H1 (cell line): ENCODE measurements at regions not wholly inside any gene's neighbourhood (a gene's known extent, or its start where the extent isn't known, plus 50 kb on each side); places are given as distances from the start of the nearest gene placed in this dataset.

Source experiments
- CTCF ChIA-PET: fragments of 300-600 bp; sonication (Branson Sonifier 250); formaldehyde crosslinking; loops from one replicate; lab custom pipeline; 2021; ENCODE audit not compliant: partially characterized antibody; lab: Charles Lee
- POLR2A ChIA-PET: fragments of 300-600 bp; sonication (Branson Sonifier 250); formaldehyde crosslinking; loops from one replicate; lab custom pipeline; 2021; ENCODE audit warnings: inconsistent platforms; ENCODE audit not compliant: partially characterized antibody; lab: Charles Lee
- DNase-seq, 2 experiments: peaks; one replicate each; pipeline versions ENCODE4 v3.0.0 to v3.0.0-alpha.2; 2010 to 2022; ENCODE audit warnings: low spot score in 2 of 2, low read depth in 1 of 2, mixed read lengths in 1 of 2
- FAIRE-seq: peaks from 2 replicates; lab custom pipeline; 2011; peaks lifted over from hg19 to GRCh38; lab: Jason Lieb, UNC
- H2AFZ ChIP-seq: 2 replicates; pipeline ENCODE4 v1.8.1; 2012; ENCODE audit warnings: low read length, inconsistent platforms
- H2AK5ac ChIP-seq: 2 replicates; pipeline ENCODE4 v1.6.1; 2013; ENCODE audit warnings: low read depth, low read length
- H2BK120ac ChIP-seq: replicated peaks from 2 replicates; pipeline ENCODE3; 2013; ENCODE audit warnings: low read depth, low read length, inconsistent platforms
- H2BK12ac ChIP-seq: 2 replicates; pipeline ENCODE4 v1.6.1; 2013; ENCODE audit warnings: low read depth, low read length
- H2BK15ac ChIP-seq: 2 replicates; pipeline ENCODE4 v1.6.1; 2013; ENCODE audit warnings: low read length
- H2BK20ac ChIP-seq: 2 replicates; pipeline ENCODE4 v1.6.1; 2013; ENCODE audit warnings: low read length
- H2BK5ac ChIP-seq: 2 replicates; pipeline ENCODE4 v1.6.1; 2013; ENCODE audit warnings: low read depth, low read length
- H3K14ac ChIP-seq: 2 replicates; pipeline ENCODE4 v1.6.1; 2013; ENCODE audit warnings: inconsistent platforms; ENCODE audit not compliant: insufficient read length
- H3K18ac ChIP-seq: 2 replicates; pipeline ENCODE4 v1.6.1; 2013; ENCODE audit warnings: low read length; ENCODE audit errors: extremely low read depth
- H3K23ac ChIP-seq: 2 replicates; pipeline ENCODE4 v1.6.1; 2013; ENCODE audit warnings: inconsistent platforms; ENCODE audit not compliant: insufficient read length
- H3K23me2 ChIP-seq: 2 replicates; pipeline ENCODE4 v1.6.1; 2013; ENCODE audit warnings: low read depth, low read length
- H3K27ac ChIP-seq: 2 replicates; pipeline ENCODE4 v1.6.1; 2011; ENCODE audit warnings: low read depth, low read length, inconsistent platforms
- H3K27me3 ChIP-seq, 4 experiments: replicated peaks in 1 of 4; 1 replicate in 1 of 4; 2 replicates in 3 of 4; pipeline versions ENCODE4 v1.6.1 to v1.8.1; 2011 to 2013; ENCODE audit warnings: low read length in 3 of 4, mild to moderate bottlenecking in 3 of 4, inconsistent platforms in 2 of 4, mixed read lengths in 2 of 4, moderate library complexity in 1 of 4; ENCODE audit not compliant: control insufficient read depth in 3 of 4, insufficient read depth in 3 of 4; ENCODE audit errors: extremely low read depth in 1 of 4
- H3K36me3 ChIP-seq, 4 experiments: 2 replicates each; pipeline versions ENCODE4 v1.6.1 to v1.8.1; 2011 to 2013; ENCODE audit warnings: mild to moderate bottlenecking in 4 of 4, low read length in 3 of 4, moderate library complexity in 2 of 4, control low read depth in 1 of 4, inconsistent platforms in 1 of 4; ENCODE audit not compliant: insufficient read depth in 4 of 4, control insufficient read depth in 2 of 4
- H3K4ac ChIP-seq: replicated peaks from 2 replicates; pipeline ENCODE3; 2013; ENCODE audit warnings: low read length, low read depth, mixed read lengths, inconsistent platforms; ENCODE audit not compliant: insufficient read length
- H3K4me1 ChIP-seq, 4 experiments: replicated peaks in 1 of 4; 1 replicate in 1 of 4; 2 replicates in 3 of 4; pipeline versions ENCODE4 v1.6.1 to v1.8.1; 2011 to 2013; ENCODE audit warnings: low read length in 3 of 4, inconsistent platforms in 2 of 4, mixed read lengths in 1 of 4; ENCODE audit not compliant: insufficient read depth in 4 of 4, control insufficient read depth in 3 of 4
- H3K4me2 ChIP-seq, 2 experiments: 2 replicates each; pipeline versions ENCODE4 v1.6.1 to v1.8.1; 2011 to 2013; ENCODE audit warnings: low read depth in 2 of 2, low read length in 2 of 2, control low read depth in 1 of 2, inconsistent platforms in 1 of 2, mild to moderate bottlenecking in 1 of 2; ENCODE audit not compliant: insufficient read depth in 1 of 2
- H3K4me3 ChIP-seq, 4 experiments: fragments of 200-600, 300-600 bp in 1 of 4; sonication (generic), shearing (Covaris generic), sonication (Bioruptor Twin) in 1 of 4; 2 replicates each; pipeline versions ENCODE4 v1.5.1 to v1.8.1; 2011 to 2016; ENCODE audit warnings: low read length in 4 of 4, low read depth in 3 of 4, control low read depth in 2 of 4, inconsistent platforms in 2 of 4, mild to moderate bottlenecking in 2 of 4, mixed read lengths in 1 of 4, moderate library complexity in 1 of 4; ENCODE audit not compliant: insufficient read depth in 2 of 4; ENCODE audit errors: extremely low read depth in 1 of 4
- H3K56ac ChIP-seq: replicated peaks from 2 replicates; pipeline ENCODE3; 2013; ENCODE audit warnings: low read depth, mild to moderate bottlenecking, mixed read lengths, low read length, inconsistent platforms; ENCODE audit not compliant: insufficient read length
- H3K79me1 ChIP-seq: 2 replicates; pipeline ENCODE4 v1.6.1; 2013; ENCODE audit warnings: low read depth, low read length, control low read depth
- H3K79me2 ChIP-seq, 2 experiments: 2 replicates each; pipeline versions ENCODE4 v1.6.1 to v1.8.1; 2012 to 2013; ENCODE audit warnings: low read length in 2 of 2, mild to moderate bottlenecking in 2 of 2, inconsistent platforms in 1 of 2; ENCODE audit not compliant: insufficient read depth in 2 of 2, control insufficient read depth in 1 of 2
- H3K9ac ChIP-seq, 4 experiments: replicated peaks in 1 of 4; 1 replicate in 1 of 4; 2 replicates in 3 of 4; pipeline versions ENCODE4 v1.6.1 to v1.8.1; 2011 to 2013; ENCODE audit warnings: low read depth in 3 of 4, low read length in 3 of 4, control low read depth in 2 of 4, mild to moderate bottlenecking in 2 of 4, moderate library complexity in 2 of 4, inconsistent platforms in 1 of 4; ENCODE audit errors: extremely low read depth in 1 of 4
- H3K9me3 ChIP-seq, 2 experiments: 2 replicates each; pipeline versions ENCODE4 v1.6.1 to v1.8.1; 2012 to 2013; ENCODE audit warnings: mild to moderate bottlenecking in 2 of 2, moderate library complexity in 2 of 2, control low read depth in 1 of 2, inconsistent platforms in 1 of 2, low read depth in 1 of 2, low read length in 1 of 2, mixed read lengths in 1 of 2; ENCODE audit not compliant: insufficient read depth in 2 of 2
- H4K20me1 ChIP-seq, 2 experiments: replicated peaks in 1 of 2; 2 replicates each; pipeline versions ENCODE3 to v1.8.1; 2011 to 2013; ENCODE audit warnings: inconsistent platforms in 2 of 2, low read length in 2 of 2, mild to moderate bottlenecking in 1 of 2; ENCODE audit not compliant: insufficient read depth in 2 of 2, control insufficient read depth in 1 of 2
- H4K5ac ChIP-seq: 2 replicates; pipeline ENCODE4 v1.6.1; 2013; ENCODE audit warnings: low read length, low read depth, mixed read lengths, inconsistent platforms; ENCODE audit not compliant: insufficient read length
- H4K8ac ChIP-seq: 2 replicates; pipeline ENCODE4 v1.8.0; 2013; ENCODE audit warnings: mild to moderate bottlenecking, moderate library complexity, low read length, inconsistent platforms; ENCODE audit not compliant: insufficient read depth; ENCODE audit errors: extremely low read depth
- H4K91ac ChIP-seq: replicated peaks from 2 replicates; pipeline ENCODE3; 2013; ENCODE audit warnings: low read length, mixed read lengths, inconsistent platforms; ENCODE audit not compliant: insufficient read length
- ASH2L ChIP-seq: fragments of 200-600, 300-600 bp; sonication (generic); IDR thresholded peaks from one replicate; pipeline ENCODE4 v1.7.1; 2017; ENCODE audit warnings: low read length
- CBX5 ChIP-seq: fragments of 300-800, 300-1000 bp; sonication (generic); IDR thresholded peaks from 2 replicates; pipeline ENCODE4 v1.7.1; 2016; ENCODE audit warnings: antibody characterized with exemption, low read length, low read depth
- CTBP2 ChIP-seq: IDR thresholded peaks from 2 replicates; pipeline ENCODE4 v1.7.0; 2011; ENCODE audit warnings: borderline replicate concordance, mild to moderate bottlenecking, moderate library complexity, mixed read lengths, low read length; ENCODE audit not compliant: insufficient read depth, insufficient read length
- EGR1 ChIP-seq: IDR thresholded peaks from 2 replicates; pipeline ENCODE4 v1.6.1; 2011; ENCODE audit warnings: low read depth, low read length, borderline replicate concordance
- FOSL1 ChIP-seq: IDR thresholded peaks from 2 replicates; pipeline ENCODE4 v1.6.1; 2011; ENCODE audit warnings: mild to moderate bottlenecking, low read depth, low read length, moderate library complexity; ENCODE audit not compliant: insufficient read depth
- HDAC2 ChIP-seq, 2 experiments: fragments of 300-600 bp in 1 of 2; sonication (generic) in 1 of 2; IDR thresholded peaks; 2 replicates each; pipeline ENCODE4 v1.6.1; 2011 to 2012; ENCODE audit warnings: low read depth in 2 of 2, low read length in 2 of 2, mild to moderate bottlenecking in 2 of 2, moderate library complexity in 2 of 2, borderline replicate concordance in 1 of 2, inconsistent platforms in 1 of 2
- HDAC6 ChIP-seq: IDR thresholded peaks from one replicate; pipeline ENCODE4 v1.7.1; 2012; ENCODE audit warnings: low read depth, mild to moderate bottlenecking, inconsistent platforms, low read length, moderate library complexity
- JUND ChIP-seq: IDR thresholded peaks from 2 replicates; pipeline ENCODE4 v1.6.1; 2011; ENCODE audit warnings: mild to moderate bottlenecking, improper control_type of control experiment, low read length
- KDM4A ChIP-seq: IDR thresholded peaks from one replicate; pipeline ENCODE4 v1.7.1; 2012; ENCODE audit warnings: low read depth, mild to moderate bottlenecking, moderate library complexity, low read length, inconsistent platforms; ENCODE audit not compliant: severe bottlenecking
- PHF8 ChIP-seq: fragments of 200-600 bp; sonication (generic); conservative IDR thresholded peaks from 2 replicates; pipeline ENCODE4 v1.7.1; 2012; ENCODE audit warnings: low read depth, mild to moderate bottlenecking, inconsistent platforms, low read length, moderate library complexity
- RFX5 ChIP-seq: IDR thresholded peaks from 2 replicates; pipeline ENCODE4 v1.6.1; 2011; ENCODE audit warnings: low read depth, low read length, improper control_type of control experiment, borderline replicate concordance
- SAP30 ChIP-seq: fragments of 300-600 bp; sonication (generic); IDR thresholded peaks from 2 replicates; pipeline ENCODE4 v1.7.1; 2012; ENCODE audit warnings: low read length, moderate library complexity, mild to moderate bottlenecking, inconsistent platforms; ENCODE audit not compliant: insufficient read depth, insufficient replicate concordance
- SIN3A ChIP-seq, 2 experiments: IDR thresholded peaks in 1 of 2; conservative IDR thresholded peaks in 1 of 2; 2 replicates each; pipeline ENCODE4 v1.6.1; 2011 to 2012; ENCODE audit warnings: low read length in 2 of 2, improper control_type of control experiment in 1 of 2, low read depth in 1 of 2, mild to moderate bottlenecking in 1 of 2
- WGBS, 2 experiments: shearing (Covaris generic) in 1 of 2; methylation state at CpG; one replicate each; pipeline versions ENCODE4 v1.1.6 to v1.1.7; 2013 to 2015; ENCODE audit warnings: low lambda C conversion rate in 2 of 2, mixed read lengths in 2 of 2, inconsistent platforms in 1 of 2, low coverage in 1 of 2, missing lambda C conversion rate in 1 of 2; ENCODE audit not compliant: insufficient replicate concordance in 2 of 2, insufficient coverage in 1 of 2, insufficient read length in 1 of 2; ENCODE audit errors: extremely low coverage in 1 of 2, missing lambda C conversion rate in 1 of 2; 5-methylcytosine and 5-hydroxymethylcytosine counted together

DNA sequence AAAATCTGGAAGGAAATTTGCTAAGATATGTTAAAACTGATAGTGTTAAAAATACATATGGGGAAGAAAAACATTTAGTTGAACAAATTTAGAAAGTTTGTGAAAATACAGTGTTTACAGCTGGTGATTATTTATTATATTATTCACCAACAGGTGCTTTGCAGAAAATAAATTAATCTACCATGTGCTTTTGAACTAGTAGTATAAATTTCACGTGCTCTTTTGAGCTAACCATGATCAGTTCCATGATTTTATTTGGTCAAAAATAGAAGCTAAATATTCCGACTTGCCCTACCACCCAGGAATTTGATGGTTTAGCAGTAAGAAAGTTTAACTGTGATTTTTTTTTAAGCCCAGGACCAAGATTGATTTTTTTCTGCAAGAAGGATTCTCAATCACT lies 113.3 kb downstream of the SPRY2 start:
- POLR2A ChIA-PET: no interaction called here
- H3K4me3 ChIP-seq: no peak overlapping the region
- H3K9ac ChIP-seq: no peak overlapping the region
- no peak overlapping the region for H3K18ac ChIP-seq
- no peak overlapping the region for H2AK5ac ChIP-seq
- H3K4me1 ChIP-seq: no peaks in the 10 kb centered on the region
- H2BK20ac ChIP-seq: no peak overlapping the region
- no peak overlapping the region for H3K4ac ChIP-seq
- no peaks in the 10 kb centered on the region for H3K36me3 ChIP-seq
- H3K23ac ChIP-seq: no peak overlapping the region
- 91% methylated on average over 2 of the region's 2 CpGs; no CpG with 5 or more reads in 1 of the 2 experiments for WGBS, 2 experiments
- FAIRE-seq: no peak
- H4K5ac ChIP-seq: no peak overlapping the region
- H2BK15ac ChIP-seq: no peak overlapping the region
- H3K27me3 ChIP-seq: no peaks in the 10 kb centered on the region
- H2BK120ac ChIP-seq: no peak overlapping the region
- no peak overlapping the region for H4K8ac ChIP-seq
- no peak for DNase-seq
- no peak overlapping the region for H3K14ac ChIP-seq
- H3K9me3 ChIP-seq: no peaks in the 10 kb centered on the region; a peak in 1 of 4 replicates
- H4K20me1 ChIP-seq: no peaks in the 10 kb centered on the region
- no peak overlapping the region for H2BK5ac ChIP-seq
- CTCF ChIA-PET: interaction anchor here (0.7 kb wide), 1 partner anchor 230 kb away, joined by 3 read pairs; no protein-coding TSS in a partner anchor
- no peak overlapping the region for H2AFZ ChIP-seq
- H3K56ac ChIP-seq: no peak overlapping the region
- H3K79me1 ChIP-seq: no peaks in the 10 kb centered on the region
- no peak overlapping the region for H3K27ac ChIP-seq
- H3K23me2 ChIP-seq: no peaks in the 10 kb centered on the region; the same call in 1 of the 2 replicates
- H3K4me2 ChIP-seq: no peak overlapping the region
- H2BK12ac ChIP-seq: no peak overlapping the region
- no peaks in the 10 kb centered on the region for H3K79me2 ChIP-seq
- no peak overlapping the region for H4K91ac ChIP-seq
- no peak for TF ChIP-seq HDAC6
- TF ChIP-seq CTBP2: no peak
- no peak for TF ChIP-seq KDM4A
- TF ChIP-seq EGR1: no peak
- TF ChIP-seq SIN3A (conservative IDR thresholded peaks at IDR 0.05 in 1 of 2, IDR thresholded peaks at IDR 0.05 in 1 of 2; ENCODE audit: low read depth in 1 of 2, low read length in 2 of 2): no peak
- no peak for TF ChIP-seq CBX5
- no peak for TF ChIP-seq ASH2L
- TF ChIP-seq RFX5: no peak
- TF ChIP-seq FOSL1: no peak
- no peak for TF ChIP-seq SAP30
- no peak for TF ChIP-seq JUND
- TF ChIP-seq PHF8: no peak
- no peak for TF ChIP-seq HDAC2 (IDR thresholded peaks at IDR 0.05; ENCODE audit: borderline replicate concordance in 1 of 2, low read depth in 2 of 2, low read length in 2 of 2)
